ENCODE measurements at regions not wholly inside any gene's neighbourhood (a gene's known extent, or its start where the extent isn't known, plus 50 kb on each side); places are given as distances from the start of the nearest gene placed in this dataset.

DNA sequence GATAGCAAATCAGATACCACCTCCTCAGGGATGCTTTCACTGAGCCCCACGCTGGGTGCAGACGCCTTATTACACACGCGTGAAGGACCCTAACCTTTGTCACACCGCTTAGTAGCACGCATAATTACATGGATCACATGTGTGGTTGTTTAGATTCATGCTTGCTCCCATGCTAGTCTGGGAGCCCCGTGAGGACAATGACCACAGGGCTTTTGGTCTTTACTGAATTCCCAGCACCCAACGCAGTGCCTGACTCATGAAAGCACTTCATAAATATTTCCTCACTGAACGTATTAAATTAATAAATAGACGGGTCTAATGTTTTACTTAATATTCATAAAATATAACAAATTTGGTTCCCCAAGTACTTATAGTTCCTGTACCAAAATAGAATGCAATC lies 132.5 kb downstream of the ALDH8A1 start:
- TF ChIP-seq, protein P1, sequence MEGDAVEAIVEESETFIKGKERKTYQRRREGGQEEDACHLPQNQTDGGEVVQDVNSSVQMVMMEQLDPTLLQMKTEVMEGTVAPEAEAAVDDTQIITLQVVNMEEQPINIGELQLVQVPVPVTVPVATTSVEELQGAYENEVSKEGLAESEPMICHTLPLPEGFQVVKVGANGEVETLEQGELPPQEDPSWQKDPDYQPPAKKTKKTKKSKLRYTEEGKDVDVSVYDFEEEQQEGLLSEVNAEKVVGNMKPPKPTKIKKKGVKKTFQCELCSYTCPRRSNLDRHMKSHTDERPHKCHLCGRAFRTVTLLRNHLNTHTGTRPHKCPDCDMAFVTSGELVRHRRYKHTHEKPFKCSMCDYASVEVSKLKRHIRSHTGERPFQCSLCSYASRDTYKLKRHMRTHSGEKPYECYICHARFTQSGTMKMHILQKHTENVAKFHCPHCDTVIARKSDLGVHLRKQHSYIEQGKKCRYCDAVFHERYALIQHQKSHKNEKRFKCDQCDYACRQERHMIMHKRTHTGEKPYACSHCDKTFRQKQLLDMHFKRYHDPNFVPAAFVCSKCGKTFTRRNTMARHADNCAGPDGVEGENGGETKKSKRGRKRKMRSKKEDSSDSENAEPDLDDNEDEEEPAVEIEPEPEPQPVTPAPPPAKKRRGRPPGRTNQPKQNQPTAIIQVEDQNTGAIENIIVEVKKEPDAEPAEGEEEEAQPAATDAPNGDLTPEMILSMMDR (IDR thresholded peaks at IDR 0.05; ENCODE audit: extremely low read depth in 1 of 2, insufficient read depth in 1 of 2, low read depth in 1 of 2, low read length in 2 of 2): no peak
- no peak for TF ChIP-seq MYC (IDR thresholded peaks at IDR 0.05; ENCODE audit: low read depth, low read length)
- no peak for TF ChIP-seq POLR2A (IDR thresholded peaks at IDR 0.05; ENCODE audit: low read depth, low read length)
- no peak for TF ChIP-seq EZH2 (IDR thresholded peaks at IDR 0.05; ENCODE audit: borderline replicate concordance, low read depth, low read length, severe bottlenecking)
- no peak for TF ChIP-seq FOS (IDR thresholded peaks at IDR 0.05; ENCODE audit: borderline replicate concordance, insufficient read depth, low read length)
- TF ChIP-seq POLR2AphosphoS5 (IDR thresholded peaks at IDR 0.05; ENCODE audit: insufficient read depth, low read depth, low read length): no peak
- TF ChIP-seq, protein P2, sequence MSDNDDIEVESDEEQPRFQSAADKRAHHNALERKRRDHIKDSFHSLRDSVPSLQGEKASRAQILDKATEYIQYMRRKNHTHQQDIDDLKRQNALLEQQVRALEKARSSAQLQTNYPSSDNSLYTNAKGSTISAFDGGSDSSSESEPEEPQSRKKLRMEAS (IDR thresholded peaks at IDR 0.05; ENCODE audit: insufficient read depth, insufficient read length): no peak

Measured in endothelial cell of umbilical vein (primary cell).